ENCODE measurements at regions not wholly inside any gene's neighbourhood (a gene's known extent, or its start where the extent isn't known, plus 50 kb on each side); places are given as distances from the start of the nearest gene placed in this dataset.

GRCh38 chr4:36394352-36394903 is 113.0 kb downstream of the DTHD1 start:
- Histone ChIP-seq H3K4me3 (ENCODE audit: low read length) (no peak overlapping the region), H3K36me3 (ENCODE audit: control insufficient read depth, insufficient read depth, low read length) (no peaks in the 10 kb centered on the region), H3K27ac (ENCODE audit: low read length) (no peak overlapping the region), H3K4me1 (ENCODE audit: control insufficient read depth, insufficient read depth, low read length) (no peaks in the 10 kb centered on the region), H3K9me3 (replicated peaks; ENCODE audit: control insufficient read depth, low read depth, low read length) (no peaks in the 10 kb centered on the region), H3K27me3 (ENCODE audit: control insufficient read depth, insufficient read depth, low read length) (no peaks in the 10 kb centered on the region)
- WGBS (ENCODE audit: insufficient coverage), result no CpG with 5 or more reads among the region's 5 CpGs
- DNase-seq, result no peak

GRCh38 chr4:36399762-36400353 is 118.4 kb downstream of the DTHD1 start:
- H3K9me3 ChIP-seq (replicated peaks; ENCODE audit: control insufficient read depth, low read depth, low read length), result no peaks in the 10 kb centered on the region

GRCh38 chr4:36402008-36402758 is 120.8 kb downstream of the DTHD1 start:
- no peaks in the 10 kb centered on the region for H3K4me1 ChIP-seq (ENCODE audit: control insufficient read depth, insufficient read depth, low read length)

More at GRCh38 chr4:36399762-36400353, 118.4 kb downstream of the DTHD1 start:
- H3K4me1 ChIP-seq (ENCODE audit: control insufficient read depth, insufficient read depth, low read length), result no peaks in the 10 kb centered on the region
- no CpG with 5 or more reads among the region's 2 CpGs for WGBS (ENCODE audit: insufficient coverage)
- no peak overlapping the region for H3K27ac ChIP-seq (ENCODE audit: low read length)
- H3K27me3 ChIP-seq (ENCODE audit: control insufficient read depth, insufficient read depth, low read length), result no peaks in the 10 kb centered on the region
- no peaks in the 10 kb centered on the region for H3K36me3 ChIP-seq (ENCODE audit: control insufficient read depth, insufficient read depth, low read length)
- H3K4me3 ChIP-seq (ENCODE audit: low read length), result no peak overlapping the region
- peak; percentile 21 for DNase-seq

GRCh38 chr4:36411338-36411737 is 129.9 kb downstream of the DTHD1 start:
- no peak overlapping the region for H3K4me3 ChIP-seq (ENCODE audit: low read length)
- no peak overlapping the region for H3K27ac ChIP-seq (ENCODE audit: low read length)
- H3K4me1 ChIP-seq (ENCODE audit: control insufficient read depth, insufficient read depth, low read length), result no peaks in the 10 kb centered on the region
- no peaks in the 10 kb centered on the region for H3K9me3 ChIP-seq (replicated peaks; ENCODE audit: control insufficient read depth, low read depth, low read length)
- H3K27me3 ChIP-seq (ENCODE audit: control insufficient read depth, insufficient read depth, low read length), result no peaks in the 10 kb centered on the region
- 81% methylated on average over 3 of the region's 6 CpGs for WGBS (ENCODE audit: insufficient coverage)
- DNase-seq, result no peak
- no peaks in the 10 kb centered on the region for H3K36me3 ChIP-seq (ENCODE audit: control insufficient read depth, insufficient read depth, low read length)

More at GRCh38 chr4:36402008-36402758, 120.8 kb downstream of the DTHD1 start:
- Histone ChIP-seq H3K9me3 (replicated peaks; ENCODE audit: control insufficient read depth, low read depth, low read length) (no peaks in the 10 kb centered on the region), H3K4me3 (ENCODE audit: low read length) (no peak overlapping the region), H3K27ac (ENCODE audit: low read length) (no peak overlapping the region), H3K27me3 (ENCODE audit: control insufficient read depth, insufficient read depth, low read length) (no peaks in the 10 kb centered on the region), H3K36me3 (ENCODE audit: control insufficient read depth, insufficient read depth, low read length) (no peaks in the 10 kb centered on the region)
- DNase-seq, result no peak
- 100% methylated on average over 4 of the region's 9 CpGs for WGBS (ENCODE audit: insufficient coverage)

- Histone ChIP-seq H3K27ac (ENCODE audit: low read length) (no peak overlapping the region), H3K9me3 (replicated peaks; ENCODE audit: control insufficient read depth, low read depth, low read length) (no peaks in the 10 kb centered on the region), H3K4me1 (ENCODE audit: control insufficient read depth, insufficient read depth, low read length) (no peaks in the 10 kb centered on the region), H3K27me3 (ENCODE audit: control insufficient read depth, insufficient read depth, low read length) (no peaks in the 10 kb centered on the region), H3K36me3 (ENCODE audit: control insufficient read depth, insufficient read depth, low read length) (no peaks in the 10 kb centered on the region), H3K4me3 (ENCODE audit: low read length) (no peak overlapping the region)
- WGBS (ENCODE audit: insufficient coverage), result no CpG with 5 or more reads among the region's 3 CpGs
- no peak for DNase-seq
Observed at GRCh38 chr4:36414248-36414647, 132.8 kb downstream of the DTHD1 start.

- Histone ChIP-seq H3K36me3 (ENCODE audit: control insufficient read depth, insufficient read depth, low read length) (no peaks in the 10 kb centered on the region), H3K4me3 (ENCODE audit: low read length) (no peak overlapping the region), H3K27me3 (ENCODE audit: control insufficient read depth, insufficient read depth, low read length) (peaks cover 2% of the 10 kb centered on the region), H3K4me1 (ENCODE audit: control insufficient read depth, insufficient read depth, low read length) (no peaks in the 10 kb centered on the region), H3K9me3 (replicated peaks; ENCODE audit: control insufficient read depth, low read depth, low read length) (no peaks in the 10 kb centered on the region), H3K27ac (ENCODE audit: low read length) (no peak overlapping the region)
- 85% methylated on average over 6 of the region's 12 CpGs for WGBS (ENCODE audit: insufficient coverage)
- DNase-seq, result no peak
Observed at GRCh38 chr4:36417146-36417545, 135.7 kb downstream of the DTHD1 start.

- Histone ChIP-seq H3K27ac (ENCODE audit: low read length) (no peak overlapping the region), H3K4me3 (ENCODE audit: low read length) (no peak overlapping the region), H3K36me3 (ENCODE audit: control insufficient read depth, insufficient read depth, low read length) (no peaks in the 10 kb centered on the region), H3K27me3 (ENCODE audit: control insufficient read depth, insufficient read depth, low read length) (peaks cover 2% of the 10 kb centered on the region), H3K4me1 (ENCODE audit: control insufficient read depth, insufficient read depth, low read length) (no peaks in the 10 kb centered on the region), H3K9me3 (replicated peaks; ENCODE audit: control insufficient read depth, low read depth, low read length) (no peaks in the 10 kb centered on the region)
- no peak for DNase-seq
- 81% methylated on average over 3 of the region's 3 CpGs for WGBS (ENCODE audit: insufficient coverage)
Observed at GRCh38 chr4:36420111-36420679, 138.8 kb downstream of the DTHD1 start.

GRCh38 chr4:36422607-36423006 is 141.2 kb downstream of the DTHD1 start:
- Histone ChIP-seq H3K36me3 (ENCODE audit: control insufficient read depth, insufficient read depth, low read length) (no peaks in the 10 kb centered on the region), H3K27ac (ENCODE audit: low read length) (no peak overlapping the region), H3K4me1 (ENCODE audit: control insufficient read depth, insufficient read depth, low read length) (no peaks in the 10 kb centered on the region), H3K9me3 (replicated peaks; ENCODE audit: control insufficient read depth, low read depth, low read length) (no peaks in the 10 kb centered on the region), H3K4me3 (ENCODE audit: low read length) (no peak overlapping the region), H3K27me3 (ENCODE audit: control insufficient read depth, insufficient read depth, low read length) (peaks cover 2% of the 10 kb centered on the region)
- no peak for DNase-seq
- WGBS (ENCODE audit: insufficient coverage), result no CpG with 5 or more reads among the region's 2 CpGs

GRCh38 chr4:36426741-36427140 is 145.3 kb downstream of the DTHD1 start:
- DNase-seq, result no peak
- Histone ChIP-seq H3K4me3 (ENCODE audit: low read length) (no peak overlapping the region), H3K27me3 (ENCODE audit: control insufficient read depth, insufficient read depth, low read length) (no peaks in the 10 kb centered on the region), H3K27ac (ENCODE audit: low read length) (no peak overlapping the region), H3K9me3 (replicated peaks; ENCODE audit: control insufficient read depth, low read depth, low read length) (no peaks in the 10 kb centered on the region), H3K4me1 (ENCODE audit: control insufficient read depth, insufficient read depth, low read length) (no peaks in the 10 kb centered on the region), H3K36me3 (ENCODE audit: control insufficient read depth, insufficient read depth, low read length) (no peaks in the 10 kb centered on the region)
- 87% methylated on average over 5 of the region's 5 CpGs for WGBS (ENCODE audit: insufficient coverage)

GRCh38 chr4:36427696-36428095 is 146.3 kb downstream of the DTHD1 start:
- DNase-seq, result no peak
- H3K4me1 ChIP-seq (ENCODE audit: control insufficient read depth, insufficient read depth, low read length), result no peaks in the 10 kb centered on the region
- no peaks in the 10 kb centered on the region for H3K36me3 ChIP-seq (ENCODE audit: control insufficient read depth, insufficient read depth, low read length)
- no peaks in the 10 kb centered on the region for H3K9me3 ChIP-seq (replicated peaks; ENCODE audit: control insufficient read depth, low read depth, low read length)
- H3K4me3 ChIP-seq (ENCODE audit: low read length), result no peak overlapping the region
- H3K27me3 ChIP-seq (ENCODE audit: control insufficient read depth, insufficient read depth, low read length), result no peaks in the 10 kb centered on the region
- H3K27ac ChIP-seq (ENCODE audit: low read length), result no peak overlapping the region
- 77% methylated on average over 2 of the region's 2 CpGs for WGBS (ENCODE audit: insufficient coverage)
